ENCODE measurements at regions not wholly inside any gene's neighbourhood (a gene's known extent, or its start where the extent isn't known, plus 50 kb on each side); places are given as distances from the start of the nearest gene placed in this dataset.

DNA sequence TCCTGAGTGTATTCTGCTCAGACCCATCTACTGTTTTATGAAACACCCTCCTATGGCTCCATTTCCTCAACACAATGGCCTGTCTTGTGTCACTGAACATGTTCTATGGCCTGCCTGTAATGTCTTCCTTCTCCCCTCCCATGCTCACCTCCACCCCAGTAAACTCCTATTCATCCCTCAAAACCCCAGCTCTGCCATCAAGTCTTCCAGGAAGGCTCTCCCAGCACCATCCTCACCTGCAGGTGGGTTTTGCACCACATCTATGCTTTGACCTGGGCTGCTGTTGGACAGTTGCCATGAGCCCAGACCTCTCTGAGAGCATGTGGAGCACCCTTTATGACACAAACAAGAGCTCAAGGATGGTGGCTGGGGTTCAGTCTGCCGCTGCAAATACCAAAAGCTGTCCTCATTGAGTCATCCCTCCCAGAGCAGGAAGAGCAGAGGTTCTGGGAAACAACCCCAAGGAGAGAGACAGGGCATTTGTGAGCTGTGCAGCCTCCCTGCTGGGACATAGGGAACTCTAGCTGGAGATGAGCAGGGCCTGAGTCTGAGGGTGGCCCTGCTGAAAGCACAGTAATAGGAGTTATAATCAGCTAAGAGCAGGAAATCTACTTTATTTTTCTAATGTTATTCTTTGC is 93.8 kb upstream of the CD93 start:
- Mint-ChIP-seq H3K27ac (ENCODE audit: unreplicated experiment) (no peak overlapping the region), H3K4me1 (ENCODE audit: low read depth, unreplicated experiment) (peaks cover 11% of the 10 kb centered on the region)
- no peak for FAIRE-seq

DNA sequence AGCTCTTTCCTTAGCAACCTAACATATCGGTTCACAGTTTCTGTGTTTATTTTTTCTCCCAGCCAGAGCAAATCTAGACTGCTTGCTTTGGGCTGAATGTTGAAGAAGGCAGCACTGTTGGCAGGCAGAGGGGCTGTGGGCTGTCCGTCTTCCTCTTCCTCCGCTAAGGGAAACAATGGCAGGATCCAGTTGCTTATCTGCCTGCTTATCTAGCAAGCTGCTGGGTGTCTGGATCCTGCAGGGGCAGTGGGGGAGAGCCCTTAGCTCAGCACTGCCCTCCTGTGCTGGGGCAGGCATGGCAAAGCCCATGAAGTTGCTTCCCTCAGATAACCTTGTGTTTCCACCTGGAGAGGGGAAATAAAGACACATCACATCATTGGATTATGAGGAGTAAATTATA is 92.7 kb upstream of the CD93 start:
- no peaks in the 10 kb centered on the region for H3K27me3 ChIP-seq (ENCODE audit: insufficient read depth, low read length)
- TF ChIP-seq, protein P1, sequence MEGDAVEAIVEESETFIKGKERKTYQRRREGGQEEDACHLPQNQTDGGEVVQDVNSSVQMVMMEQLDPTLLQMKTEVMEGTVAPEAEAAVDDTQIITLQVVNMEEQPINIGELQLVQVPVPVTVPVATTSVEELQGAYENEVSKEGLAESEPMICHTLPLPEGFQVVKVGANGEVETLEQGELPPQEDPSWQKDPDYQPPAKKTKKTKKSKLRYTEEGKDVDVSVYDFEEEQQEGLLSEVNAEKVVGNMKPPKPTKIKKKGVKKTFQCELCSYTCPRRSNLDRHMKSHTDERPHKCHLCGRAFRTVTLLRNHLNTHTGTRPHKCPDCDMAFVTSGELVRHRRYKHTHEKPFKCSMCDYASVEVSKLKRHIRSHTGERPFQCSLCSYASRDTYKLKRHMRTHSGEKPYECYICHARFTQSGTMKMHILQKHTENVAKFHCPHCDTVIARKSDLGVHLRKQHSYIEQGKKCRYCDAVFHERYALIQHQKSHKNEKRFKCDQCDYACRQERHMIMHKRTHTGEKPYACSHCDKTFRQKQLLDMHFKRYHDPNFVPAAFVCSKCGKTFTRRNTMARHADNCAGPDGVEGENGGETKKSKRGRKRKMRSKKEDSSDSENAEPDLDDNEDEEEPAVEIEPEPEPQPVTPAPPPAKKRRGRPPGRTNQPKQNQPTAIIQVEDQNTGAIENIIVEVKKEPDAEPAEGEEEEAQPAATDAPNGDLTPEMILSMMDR (IDR thresholded peaks at IDR 0.05; ENCODE audit: insufficient read depth, low read depth, low read length) = no peak
- no peak for TF ChIP-seq EZH2 (IDR thresholded peaks at IDR 0.05; ENCODE audit: insufficient read depth, low read length)
- H3K4me1 ChIP-seq (ENCODE audit: insufficient read depth, low read length) = no peaks in the 10 kb centered on the region
- no peaks in the 10 kb centered on the region for H3K36me3 ChIP-seq (ENCODE audit: insufficient read depth, low read length)
- Mint-ChIP-seq H3K4me3 (ENCODE audit: unreplicated experiment) (no peak overlapping the region), H3K27ac (ENCODE audit: unreplicated experiment) (no peak overlapping the region), H3K4me1 (ENCODE audit: low read depth, unreplicated experiment) (peaks cover 11% of the 10 kb centered on the region), H3K36me3 (ENCODE audit: low read depth, unreplicated experiment) (no peaks in the 10 kb centered on the region), H3K27me3 (ENCODE audit: low read depth, unreplicated experiment) (no peaks in the 10 kb centered on the region), H3K9me3 (ENCODE audit: unreplicated experiment) (peaks cover 3% of the 10 kb centered on the region)
- H3K4me2 ChIP-seq (ENCODE audit: low read length) = no peak overlapping the region
- no peak for DNase-seq (ENCODE audit: low read depth)
- no peak overlapping the region for H3K4me3 ChIP-seq (ENCODE audit: insufficient read depth, low read depth, low read length)
- H3K9me3 ChIP-seq (ENCODE audit: insufficient read depth, low read depth, low read length) = no peaks in the 10 kb centered on the region
- H4K20me1 ChIP-seq (ENCODE audit: insufficient read depth, low read length) = no peaks in the 10 kb centered on the region
- no peak overlapping the region for H2AFZ ChIP-seq (ENCODE audit: low read depth, low read length)
- H3K9ac ChIP-seq (ENCODE audit: low read length) = no peak overlapping the region
- H3K27ac ChIP-seq (ENCODE audit: low read depth, low read length) = no peak overlapping the region
- no peaks in the 10 kb centered on the region for H3K79me2 ChIP-seq (ENCODE audit: insufficient read depth, low read length)
- no peak for FAIRE-seq

More for the DNA sequence above, 93.8 kb upstream of the CD93 start:
- H3K4me3 ChIP-seq (ENCODE audit: insufficient read depth, low read depth, low read length) = no peak overlapping the region
- TF ChIP-seq EZH2 (IDR thresholded peaks at IDR 0.05; ENCODE audit: insufficient read depth, low read length) = no peak
- TF ChIP-seq, protein P1 (IDR thresholded peaks at IDR 0.05; ENCODE audit: insufficient read depth, low read depth, low read length) = no peak
- no peak overlapping the region for H3K9ac ChIP-seq (ENCODE audit: low read length)
- no peaks in the 10 kb centered on the region for H3K79me2 ChIP-seq (ENCODE audit: insufficient read depth, low read length)
- no peaks in the 10 kb centered on the region for H3K9me3 ChIP-seq (ENCODE audit: insufficient read depth, low read depth, low read length)
- no peak overlapping the region for H3K27ac ChIP-seq (ENCODE audit: low read depth, low read length)
- no peak overlapping the region for H2AFZ ChIP-seq (ENCODE audit: low read depth, low read length)
- H3K4me2 ChIP-seq (ENCODE audit: low read length) = no peak overlapping the region
- Mint-ChIP-seq H3K27me3 (ENCODE audit: low read depth, unreplicated experiment) (peaks cover 4% of the 10 kb centered on the region), H3K9me3 (ENCODE audit: unreplicated experiment) (peaks cover 8% of the 10 kb centered on the region), H3K4me3 (ENCODE audit: unreplicated experiment) (no peak overlapping the region), H3K36me3 (ENCODE audit: low read depth, unreplicated experiment) (no peaks in the 10 kb centered on the region)
- no peaks in the 10 kb centered on the region for H3K36me3 ChIP-seq (ENCODE audit: insufficient read depth, low read length)
- H3K4me1 ChIP-seq (ENCODE audit: insufficient read depth, low read length) = no peaks in the 10 kb centered on the region
- no peak for DNase-seq (ENCODE audit: low read depth)
- H4K20me1 ChIP-seq (ENCODE audit: insufficient read depth, low read length) = no peaks in the 10 kb centered on the region
- H3K27me3 ChIP-seq (ENCODE audit: insufficient read depth, low read length) = no peaks in the 10 kb centered on the region

DNA sequence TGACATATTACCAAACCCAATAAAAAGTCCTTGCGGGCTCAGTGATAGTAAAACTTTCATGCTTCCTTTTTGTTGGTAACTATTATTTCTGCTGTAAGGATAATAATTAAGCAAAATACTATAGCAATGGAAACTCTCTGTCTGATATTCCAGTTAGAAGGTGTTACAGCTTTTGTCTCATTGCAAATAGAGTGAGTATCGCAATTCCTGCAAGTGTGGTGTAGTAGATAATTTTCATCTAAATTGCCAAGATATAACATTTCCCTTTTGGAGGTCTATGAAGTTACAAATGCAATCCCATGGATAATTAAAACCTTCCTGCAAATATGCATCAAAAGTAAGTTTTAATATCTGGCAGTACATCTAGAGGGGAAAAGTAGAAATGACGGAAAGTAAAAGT is 88.7 kb upstream of the CD93 start:
- Histone ChIP-seq H3K9ac (ENCODE audit: low read length) (no peak overlapping the region), H3K27me3 (ENCODE audit: insufficient read depth, low read length) (no peaks in the 10 kb centered on the region), H3K9me3 (ENCODE audit: insufficient read depth, low read depth, low read length) (no peaks in the 10 kb centered on the region), H3K27ac (ENCODE audit: low read depth, low read length) (no peak overlapping the region), H3K4me3 (ENCODE audit: insufficient read depth, low read depth, low read length) (no peak overlapping the region), H3K36me3 (ENCODE audit: insufficient read depth, low read length) (no peaks in the 10 kb centered on the region), H3K4me2 (ENCODE audit: low read length) (no peak overlapping the region), H2AFZ (ENCODE audit: low read depth, low read length) (no peak overlapping the region), H3K79me2 (ENCODE audit: insufficient read depth, low read length) (no peaks in the 10 kb centered on the region), H3K4me1 (ENCODE audit: insufficient read depth, low read length) (no peaks in the 10 kb centered on the region), H4K20me1 (ENCODE audit: insufficient read depth, low read length) (no peaks in the 10 kb centered on the region)
- no peak overlapping the region for H3K4me3 Mint-ChIP-seq (ENCODE audit: unreplicated experiment)
- peaks cover 9% of the 10 kb centered on the region for H3K27me3 Mint-ChIP-seq (ENCODE audit: low read depth, unreplicated experiment)
- no peaks in the 10 kb centered on the region for H3K36me3 Mint-ChIP-seq (ENCODE audit: low read depth, unreplicated experiment)
- no peak for FAIRE-seq
- H3K27ac Mint-ChIP-seq (ENCODE audit: unreplicated experiment) = no peak overlapping the region
- H3K4me1 Mint-ChIP-seq (ENCODE audit: low read depth, unreplicated experiment) = peaks cover 2% of the 10 kb centered on the region
- TF ChIP-seq EZH2 (IDR thresholded peaks at IDR 0.05; ENCODE audit: insufficient read depth, low read length) = no peak
- TF ChIP-seq, protein P1 (IDR thresholded peaks at IDR 0.05; ENCODE audit: insufficient read depth, low read depth, low read length) = no peak
- no peak for DNase-seq (ENCODE audit: low read depth)
- H3K9me3 Mint-ChIP-seq (ENCODE audit: unreplicated experiment) = no peaks in the 10 kb centered on the region
